SK-N-DZ (cell line): ENCODE measurements at regions not wholly inside any gene's neighbourhood (a gene's known extent, or its start where the extent isn't known, plus 50 kb on each side); places are given as distances from the start of the nearest gene placed in this dataset.
A peak's percentile ranks its signal among the peaks of the same experiment; 100 is the strongest.

Experiments
- DNase-seq: peaks from one replicate; pipeline ENCODE4 v3.0.0-alpha.2; 2015; ENCODE audit warnings: low spot score

GRCh38 chr2:190809139-190809764 is 71.4 kb upstream of the GLS start:
- DNase-seq, result no peak

GRCh38 chr2:190809876-190810525 is 70.6 kb upstream of the GLS start:
- no peak for DNase-seq

- no peak for DNase-seq
These were observed 69.5 kb upstream of the GLS start for GRCh38 chr2:190810981-190811587.

- no peak for DNase-seq
These were observed 68.8 kb upstream of the GLS start for GRCh38 chr2:190811811-190812210.

GRCh38 chr2:190812506-190813294 is 67.9 kb upstream of the GLS start:
- no peak for DNase-seq

- DNase-seq, result no peak
These were observed 65.4 kb upstream of the GLS start for GRCh38 chr2:190815226-190815625.

- no peak for DNase-seq
These were observed 63.5 kb upstream of the GLS start for GRCh38 chr2:190817082-190817481.

GRCh38 chr2:190819840-190820301 is 60.8 kb upstream of the GLS start:
- DNase-seq, result peak; percentile 74

GRCh38 chr2:190820416-190820815 is 60.2 kb upstream of the GLS start:
- DNase-seq, result no peak

- no peak for DNase-seq
These were observed 58.6 kb upstream of the GLS start for GRCh38 chr2:190822043-190822442.

GRCh38 chr2:190827720-190828119 is 52.9 kb upstream of the GLS start:
- DNase-seq, result no peak

GRCh38 chr2:190829642-190830041 is 51.0 kb upstream of the GLS start:
- DNase-seq, result no peak
